ENCODE measurements at regions not wholly inside any gene's neighbourhood (a gene's known extent, or its start where the extent isn't known, plus 50 kb on each side); places are given as distances from the start of the nearest gene placed in this dataset.

DNA sequence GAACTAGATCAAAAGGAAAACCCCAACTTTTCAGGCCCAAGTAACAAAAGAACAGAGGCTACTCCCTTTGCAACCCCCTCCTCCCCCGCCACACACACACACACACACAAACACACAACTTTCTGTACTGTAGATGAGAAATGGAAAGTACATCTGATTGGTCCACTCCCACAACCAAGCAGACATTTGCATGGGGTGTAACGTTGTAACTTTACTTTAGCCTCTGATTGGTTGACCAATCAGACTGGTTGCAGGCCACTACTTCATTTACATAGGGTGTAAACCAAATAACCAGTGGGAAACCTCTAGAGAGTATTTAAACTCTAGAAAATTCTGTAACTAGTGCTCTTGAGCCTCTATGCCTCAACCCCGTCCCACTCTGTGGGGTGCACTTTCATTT lies 425.5 kb downstream of the GXYLT1 start:
- no peak overlapping the region for H3K4me3 ChIP-seq (replicated peaks; ENCODE audit: insufficient read depth, low read length)
- H3K27me3 ChIP-seq (ENCODE audit: insufficient read depth, poor library complexity, severe bottlenecking): no peaks in the 10 kb centered on the region
- TF ChIP-seq SPI1 (IDR thresholded peaks at IDR 0.05; ENCODE audit: borderline replicate concordance, low read depth) (no peak), REST (IDR thresholded peaks at IDR 0.05; ENCODE audit: insufficient replicate concordance, low read depth) (no peak), POLR2AphosphoS5 (IDR thresholded peaks at IDR 0.05; ENCODE audit: low read depth) (no peak), CTCF (IDR thresholded peaks at IDR 0.05; ENCODE audit: insufficient read depth, low read length) (no peak), GABPA (IDR thresholded peaks at IDR 0.05; ENCODE audit: low read depth) (no peak)
- H3K27ac ChIP-seq (replicated peaks): no peak overlapping the region
- no peak for DNase-seq (ENCODE audit: low read depth in 1 of 2, low spot score in 1 of 2)

- DNase-seq (ENCODE audit: low read depth in 1 of 2, low spot score in 1 of 2): no peak
Observed at GRCh38 chr12:41715256-41715655, 429.4 kb downstream of the GXYLT1 start.

More at GRCh38 chr12:41715256-41715655, 429.4 kb downstream of the GXYLT1 start:
- Histone ChIP-seq H3K27ac (replicated peaks) (no peak overlapping the region), H3K4me3 (replicated peaks; ENCODE audit: insufficient read depth, low read length) (no peak overlapping the region), H3K27me3 (ENCODE audit: insufficient read depth, poor library complexity, severe bottlenecking) (no peaks in the 10 kb centered on the region)
- TF ChIP-seq CTCF (IDR thresholded peaks at IDR 0.05; ENCODE audit: insufficient read depth, low read length) (no peak), REST (IDR thresholded peaks at IDR 0.05; ENCODE audit: insufficient replicate concordance, low read depth) (no peak), GABPA (IDR thresholded peaks at IDR 0.05; ENCODE audit: low read depth) (no peak), SPI1 (IDR thresholded peaks at IDR 0.05; ENCODE audit: borderline replicate concordance, low read depth) (no peak), POLR2AphosphoS5 (IDR thresholded peaks at IDR 0.05; ENCODE audit: low read depth) (no peak)
